ENCODE measurements at regions not wholly inside any gene's neighbourhood (a gene's known extent, or its start where the extent isn't known, plus 50 kb on each side); places are given as distances from the start of the nearest gene placed in this dataset.

DNA sequence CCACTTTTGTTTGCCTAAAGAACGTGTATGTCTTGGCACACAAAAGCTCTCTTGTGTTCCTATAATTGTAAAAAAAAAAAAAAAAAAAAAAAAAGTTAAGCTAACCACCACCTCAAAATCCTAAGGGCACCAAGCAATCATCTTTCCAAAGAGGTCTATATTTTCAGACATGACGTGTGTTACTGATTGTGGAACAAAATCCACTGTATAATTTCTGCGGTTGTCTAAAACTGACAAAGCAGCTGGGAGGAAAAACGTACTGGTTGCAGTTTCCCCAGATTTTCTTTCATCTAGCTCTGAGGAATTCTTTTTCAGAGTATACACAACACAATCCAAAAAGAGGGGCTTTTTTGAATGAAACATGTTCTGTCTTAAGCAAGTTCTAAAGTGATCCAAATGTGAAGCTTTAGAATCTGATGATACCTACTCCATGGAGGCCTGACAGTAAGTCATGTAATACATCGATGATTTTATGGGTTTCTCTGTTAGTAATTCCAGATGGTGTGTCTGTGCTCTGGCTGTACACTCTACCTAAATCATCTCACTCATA, 375.6 kb upstream of the NUDT12 start:
- TF ChIP-seq TAF1 (IDR thresholded peaks at IDR 0.05; ENCODE audit: borderline replicate concordance, insufficient read depth, low read length) (no peak), FOXP2 (optimal IDR thresholded peaks at IDR 0.05; ENCODE audit: borderline replicate concordance, extremely low read depth, extremely low read length, insufficient read depth) (no peak), SIN3A (IDR thresholded peaks at IDR 0.05; ENCODE audit: borderline replicate concordance, insufficient read depth, low read length) (no peak), POLR2AphosphoS5 (IDR thresholded peaks at IDR 0.05; ENCODE audit: low read depth, low read length) (no peak)
- TF ChIP-seq, protein P1, sequence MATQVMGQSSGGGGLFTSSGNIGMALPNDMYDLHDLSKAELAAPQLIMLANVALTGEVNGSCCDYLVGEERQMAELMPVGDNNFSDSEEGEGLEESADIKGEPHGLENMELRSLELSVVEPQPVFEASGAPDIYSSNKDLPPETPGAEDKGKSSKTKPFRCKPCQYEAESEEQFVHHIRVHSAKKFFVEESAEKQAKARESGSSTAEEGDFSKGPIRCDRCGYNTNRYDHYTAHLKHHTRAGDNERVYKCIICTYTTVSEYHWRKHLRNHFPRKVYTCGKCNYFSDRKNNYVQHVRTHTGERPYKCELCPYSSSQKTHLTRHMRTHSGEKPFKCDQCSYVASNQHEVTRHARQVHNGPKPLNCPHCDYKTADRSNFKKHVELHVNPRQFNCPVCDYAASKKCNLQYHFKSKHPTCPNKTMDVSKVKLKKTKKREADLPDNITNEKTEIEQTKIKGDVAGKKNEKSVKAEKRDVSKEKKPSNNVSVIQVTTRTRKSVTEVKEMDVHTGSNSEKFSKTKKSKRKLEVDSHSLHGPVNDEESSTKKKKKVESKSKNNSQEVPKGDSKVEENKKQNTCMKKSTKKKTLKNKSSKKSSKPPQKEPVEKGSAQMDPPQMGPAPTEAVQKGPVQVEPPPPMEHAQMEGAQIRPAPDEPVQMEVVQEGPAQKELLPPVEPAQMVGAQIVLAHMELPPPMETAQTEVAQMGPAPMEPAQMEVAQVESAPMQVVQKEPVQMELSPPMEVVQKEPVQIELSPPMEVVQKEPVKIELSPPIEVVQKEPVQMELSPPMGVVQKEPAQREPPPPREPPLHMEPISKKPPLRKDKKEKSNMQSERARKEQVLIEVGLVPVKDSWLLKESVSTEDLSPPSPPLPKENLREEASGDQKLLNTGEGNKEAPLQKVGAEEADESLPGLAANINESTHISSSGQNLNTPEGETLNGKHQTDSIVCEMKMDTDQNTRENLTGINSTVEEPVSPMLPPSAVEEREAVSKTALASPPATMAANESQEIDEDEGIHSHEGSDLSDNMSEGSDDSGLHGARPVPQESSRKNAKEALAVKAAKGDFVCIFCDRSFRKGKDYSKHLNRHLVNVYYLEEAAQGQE (IDR thresholded peaks at IDR 0.05; ENCODE audit: insufficient read depth in 1 of 2, low read depth in 2 of 2, low read length in 2 of 2) = no peak

DNA sequence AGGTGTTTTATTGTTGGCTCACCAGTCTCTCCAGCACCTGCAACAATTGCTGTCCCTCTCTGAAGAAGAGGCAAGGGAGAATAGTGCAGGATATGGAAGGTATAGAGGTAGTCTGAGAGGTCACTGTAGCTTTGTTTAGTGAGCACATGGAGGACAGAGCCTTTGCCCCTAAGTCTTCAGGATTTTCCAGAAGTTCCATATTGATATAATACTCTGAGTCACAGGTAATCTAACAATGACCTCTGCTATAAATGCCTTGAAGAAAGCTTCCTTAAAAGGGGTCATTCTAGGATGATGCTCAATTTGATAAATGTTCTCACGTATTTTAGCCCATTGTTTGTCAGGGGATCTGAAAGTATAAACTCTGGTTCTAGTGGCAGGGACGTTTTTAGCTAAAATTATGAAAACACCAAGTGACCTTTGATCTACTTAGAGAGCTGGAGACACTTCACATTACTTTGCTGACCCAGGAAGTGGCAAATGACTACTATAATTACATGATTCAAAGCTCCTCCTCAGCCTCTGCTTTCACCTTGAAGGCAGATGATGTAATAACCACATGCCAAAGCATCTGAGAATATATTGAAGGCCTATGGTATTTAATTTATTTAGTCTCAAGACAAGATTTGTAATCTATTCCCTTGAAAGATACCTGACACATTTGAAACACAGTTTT, 366.9 kb upstream of the NUDT12 start:
- TF ChIP-seq, protein P1 (IDR thresholded peaks at IDR 0.05; ENCODE audit: insufficient read depth in 1 of 2, low read depth in 2 of 2, low read length in 2 of 2) = no peak
- TF ChIP-seq SIN3A (IDR thresholded peaks at IDR 0.05; ENCODE audit: borderline replicate concordance, insufficient read depth, low read length) = no peak
- TF ChIP-seq TAF1 (IDR thresholded peaks at IDR 0.05; ENCODE audit: borderline replicate concordance, insufficient read depth, low read length) = no peak
- no peak for TF ChIP-seq FOXP2 (optimal IDR thresholded peaks at IDR 0.05; ENCODE audit: borderline replicate concordance, extremely low read depth, extremely low read length, insufficient read depth)
- TF ChIP-seq POLR2AphosphoS5 (IDR thresholded peaks at IDR 0.05; ENCODE audit: low read depth, low read length) = no peak

DNA sequence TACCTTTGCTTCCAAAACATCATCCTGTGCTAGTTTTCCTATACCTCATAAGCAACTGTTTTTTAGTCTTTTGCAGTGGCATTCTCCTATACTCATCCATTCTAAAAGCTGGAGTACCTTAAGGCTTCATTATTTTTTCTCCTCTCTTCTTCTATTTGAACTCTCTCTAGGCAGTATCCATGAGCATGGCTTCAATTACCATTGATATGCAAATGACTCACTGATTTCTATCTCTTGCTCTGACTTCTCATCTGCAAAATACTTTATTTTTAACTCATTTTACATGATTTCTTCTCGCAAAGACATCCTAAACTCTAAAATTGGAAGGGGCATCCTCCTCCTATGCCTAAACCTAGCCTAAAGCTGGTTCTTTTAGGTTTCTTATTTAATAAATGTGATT, 365.1 kb upstream of the NUDT12 start:
- no peak for TF ChIP-seq SIN3A (IDR thresholded peaks at IDR 0.05; ENCODE audit: borderline replicate concordance, insufficient read depth, low read length)
- TF ChIP-seq TAF1 (IDR thresholded peaks at IDR 0.05; ENCODE audit: borderline replicate concordance, insufficient read depth, low read length) = no peak
- TF ChIP-seq, protein P1 (IDR thresholded peaks at IDR 0.05; ENCODE audit: insufficient read depth in 1 of 2, low read depth in 2 of 2, low read length in 2 of 2) = no peak
- no peak for TF ChIP-seq POLR2AphosphoS5 (IDR thresholded peaks at IDR 0.05; ENCODE audit: low read depth, low read length)
- TF ChIP-seq FOXP2 (optimal IDR thresholded peaks at IDR 0.05; ENCODE audit: borderline replicate concordance, extremely low read depth, extremely low read length, insufficient read depth) = no peak

DNA sequence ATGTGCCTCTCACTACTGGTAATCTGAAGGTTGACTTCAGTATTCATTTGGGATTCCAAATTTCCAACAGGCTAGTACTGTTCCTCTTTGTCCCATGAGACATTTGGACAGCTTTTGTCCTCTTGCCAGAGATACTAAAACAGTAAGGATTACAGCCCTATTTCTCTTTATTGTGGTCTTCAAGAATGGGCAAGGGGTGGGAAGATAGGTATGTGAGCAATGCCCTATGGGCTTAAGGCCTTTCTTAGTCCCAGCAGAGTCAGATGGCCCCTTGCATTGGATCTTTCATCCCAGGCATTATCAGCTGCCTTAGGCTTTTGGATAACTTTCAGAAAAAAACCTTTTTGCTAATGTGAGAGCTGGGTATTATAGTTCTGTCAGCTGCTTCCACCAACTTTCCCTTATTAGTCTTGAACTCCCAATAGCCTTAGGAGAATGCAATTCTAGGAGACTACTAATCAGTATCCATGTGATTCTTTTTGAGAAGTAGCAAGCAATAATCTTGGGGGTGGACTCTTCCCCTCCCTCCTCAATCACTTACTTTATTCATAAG, 361.1 kb upstream of the NUDT12 start:
- TF ChIP-seq TAF1 (IDR thresholded peaks at IDR 0.05; ENCODE audit: borderline replicate concordance, insufficient read depth, low read length) = no peak
- TF ChIP-seq POLR2AphosphoS5 (IDR thresholded peaks at IDR 0.05; ENCODE audit: low read depth, low read length) = no peak
- TF ChIP-seq, protein P1 (IDR thresholded peaks at IDR 0.05; ENCODE audit: insufficient read depth in 1 of 2, low read depth in 2 of 2, low read length in 2 of 2) = no peak

All from PFSK-1 (cell line).